ENCODE measurements at regions not wholly inside any gene's neighbourhood (a gene's known extent, or its start where the extent isn't known, plus 50 kb on each side); places are given as distances from the start of the nearest gene placed in this dataset.

- no peak for DNase-seq
Observed at GRCh38 chr20:59437601-59438031, 137.2 kb downstream of the EDN3 start.

GRCh38 chr20:59438201-59438600 is 137.8 kb downstream of the EDN3 start:
- DNase-seq, result no peak

- no peak for DNase-seq
Observed at GRCh38 chr20:59439243-59439642, 138.8 kb downstream of the EDN3 start.

- no peak for DNase-seq
Observed at GRCh38 chr20:59441306-59441705, 140.9 kb downstream of the EDN3 start.

- DNase-seq, result no peak
Observed at GRCh38 chr20:59441860-59442810, 141.7 kb downstream of the EDN3 start.

- no peak for DNase-seq
Observed at GRCh38 chr20:59443550-59443949, 143.1 kb downstream of the EDN3 start.

- no peak for DNase-seq
Observed at GRCh38 chr20:59446376-59446775, 146.0 kb downstream of the EDN3 start.

GRCh38 chr20:59448196-59448595 is 147.8 kb downstream of the EDN3 start:
- DNase-seq, result no peak

GRCh38 chr20:59448851-59449444 is 148.5 kb downstream of the EDN3 start:
- DNase-seq, result no peak

- DNase-seq, result no peak
Observed at GRCh38 chr20:59451066-59451630, 150.7 kb downstream of the EDN3 start.

GRCh38 chr20:59451641-59452040 is 151.2 kb downstream of the EDN3 start:
- DNase-seq, result no peak

- no peak for DNase-seq
Observed at GRCh38 chr20:59452856-59453255, 151.5 kb upstream of the PHACTR3 start.

- DNase-seq, result no peak
Observed at GRCh38 chr20:59453759-59454560, 150.4 kb upstream of the PHACTR3 start.

GRCh38 chr20:59455402-59456341 is 148.7 kb upstream of the PHACTR3 start:
- DNase-seq, result no peak

GRCh38 chr20:59456342-59457279 is 147.7 kb upstream of the PHACTR3 start:
- no peak for DNase-seq

- no peak for DNase-seq
Observed at GRCh38 chr20:59458645-59459044, 145.7 kb upstream of the PHACTR3 start.

- no peak for DNase-seq
Observed at GRCh38 chr20:59459586-59459985, 144.8 kb upstream of the PHACTR3 start.

GRCh38 chr20:59460352-59460751 is 144.0 kb upstream of the PHACTR3 start:
- no peak for DNase-seq

- no peak for DNase-seq
Observed at GRCh38 chr20:59461526-59461925, 142.8 kb upstream of the PHACTR3 start.

GRCh38 chr20:59462249-59462648 is 142.1 kb upstream of the PHACTR3 start:
- no peak for DNase-seq

- DNase-seq, result no peak
Observed at GRCh38 chr20:59463541-59463940, 140.8 kb upstream of the PHACTR3 start.

Data from NCI-H146 (cell line).